Breast epithelium (tissue), 3 donors: ENCODE measurements at regions not wholly inside any gene's neighbourhood (a gene's known extent, or its start where the extent isn't known, plus 50 kb on each side); places are given as distances from the start of the nearest gene placed in this dataset.

Source experiments
- POLR2A ChIP-seq: fragments of 450-650 bp; IDR thresholded peaks from one replicate; pipeline ENCODE4 v1.6.1; 2016; ENCODE audit warnings: antibody characterized with exemption, mild to moderate bottlenecking, moderate library complexity
- POLR2AphosphoS5 ChIP-seq, 3 donors: sonication (generic); formaldehyde crosslinking; IDR thresholded peaks; one replicate each; pipeline ENCODE4 v1.6.1; 2017; ENCODE audit warnings: antibody characterized with exemption in 3 of 3
- TF ChIP-seq, protein P1 (sequence below), 3 donors: fragments of 450-650 bp; IDR thresholded peaks; one replicate each; pipeline ENCODE4 v1.5.1; 2016 to 2017; ENCODE audit warnings: antibody characterized with exemption in 3 of 3, mild to moderate bottlenecking in 3 of 3, moderate library complexity in 3 of 3

DNA sequence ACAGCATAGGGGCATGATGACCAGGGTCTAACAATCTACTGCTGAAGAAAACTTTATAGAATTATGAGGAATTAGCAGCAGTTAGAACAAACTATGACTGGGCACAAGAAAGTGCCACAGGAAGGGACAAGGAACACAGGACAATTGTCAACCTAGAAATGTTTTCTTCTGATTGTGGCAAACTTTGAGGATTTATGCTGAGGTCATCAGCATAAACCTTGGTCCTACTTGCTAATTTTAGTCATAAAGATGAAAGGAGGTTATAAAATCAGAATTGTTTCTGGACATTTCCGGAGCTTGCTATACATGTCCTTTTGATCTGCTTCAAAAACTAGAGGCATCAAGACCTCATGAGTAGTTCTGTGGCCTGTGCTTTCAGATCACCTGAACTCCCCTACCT is 446.6 kb upstream of the THBS1 start:
- TF ChIP-seq POLR2AphosphoS5 (IDR thresholded peaks at IDR 0.05) (no peak), POLR2A (no peak)
- TF ChIP-seq, protein P1, sequence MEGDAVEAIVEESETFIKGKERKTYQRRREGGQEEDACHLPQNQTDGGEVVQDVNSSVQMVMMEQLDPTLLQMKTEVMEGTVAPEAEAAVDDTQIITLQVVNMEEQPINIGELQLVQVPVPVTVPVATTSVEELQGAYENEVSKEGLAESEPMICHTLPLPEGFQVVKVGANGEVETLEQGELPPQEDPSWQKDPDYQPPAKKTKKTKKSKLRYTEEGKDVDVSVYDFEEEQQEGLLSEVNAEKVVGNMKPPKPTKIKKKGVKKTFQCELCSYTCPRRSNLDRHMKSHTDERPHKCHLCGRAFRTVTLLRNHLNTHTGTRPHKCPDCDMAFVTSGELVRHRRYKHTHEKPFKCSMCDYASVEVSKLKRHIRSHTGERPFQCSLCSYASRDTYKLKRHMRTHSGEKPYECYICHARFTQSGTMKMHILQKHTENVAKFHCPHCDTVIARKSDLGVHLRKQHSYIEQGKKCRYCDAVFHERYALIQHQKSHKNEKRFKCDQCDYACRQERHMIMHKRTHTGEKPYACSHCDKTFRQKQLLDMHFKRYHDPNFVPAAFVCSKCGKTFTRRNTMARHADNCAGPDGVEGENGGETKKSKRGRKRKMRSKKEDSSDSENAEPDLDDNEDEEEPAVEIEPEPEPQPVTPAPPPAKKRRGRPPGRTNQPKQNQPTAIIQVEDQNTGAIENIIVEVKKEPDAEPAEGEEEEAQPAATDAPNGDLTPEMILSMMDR (IDR thresholded peaks at IDR 0.05): no peak
